ENCODE measurements at regions not wholly inside any gene's neighbourhood (a gene's known extent, or its start where the extent isn't known, plus 50 kb on each side); places are given as distances from the start of the nearest gene placed in this dataset.

GRCh38 chr2:67652679-67653078, 255.5 kb downstream of the ETAA1 start:
- no peak for DNase-seq (ENCODE audit: low read depth in 4 of 4, low spot score in 1 of 4)

GRCh38 chr2:67656875-67657274, 259.7 kb downstream of the ETAA1 start:
- DNase-seq (ENCODE audit: low read depth in 4 of 4, low spot score in 1 of 4): no peak

GRCh38 chr2:67658820-67659219, 261.7 kb downstream of the ETAA1 start:
- no peak for DNase-seq (ENCODE audit: low read depth in 4 of 4, low spot score in 1 of 4)

DNA sequence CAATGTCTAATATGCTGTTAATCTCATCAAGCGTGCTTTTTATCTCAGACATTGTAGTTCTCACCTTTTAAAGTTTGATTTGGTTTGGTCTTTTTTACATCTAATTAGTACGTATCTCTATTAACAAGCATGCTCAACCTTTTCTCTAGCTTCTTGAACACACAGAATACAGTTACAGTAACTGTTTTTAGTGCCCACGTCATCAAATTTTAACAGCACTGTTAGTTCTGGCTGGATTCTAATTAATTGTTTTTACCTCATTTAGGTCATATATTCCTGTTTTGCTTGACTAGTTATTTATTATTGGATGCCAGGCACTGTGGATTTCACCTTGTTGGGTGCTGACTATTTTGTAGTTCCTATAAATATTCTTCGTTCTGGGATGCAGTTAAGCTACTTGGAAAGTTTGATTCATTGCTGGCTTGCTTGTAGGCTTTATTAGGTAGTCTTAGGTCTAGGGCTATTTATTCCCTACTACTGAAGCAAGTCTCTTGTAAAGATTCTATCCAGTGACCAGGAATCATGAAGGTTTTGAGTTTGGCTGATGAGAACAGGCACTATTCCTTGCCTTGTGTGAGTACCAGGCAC, 263.0 kb downstream of the ETAA1 start:
- no peak for DNase-seq (ENCODE audit: low read depth in 4 of 4, low spot score in 1 of 4)

GRCh38 chr2:67660871-67661270, 263.7 kb downstream of the ETAA1 start:
- no peak for DNase-seq (ENCODE audit: low read depth in 4 of 4, low spot score in 1 of 4)

- DNase-seq (ENCODE audit: low read depth in 4 of 4, low spot score in 1 of 4): no peak
Observed at GRCh38 chr2:67662222-67662621, 265.1 kb downstream of the ETAA1 start.

- DNase-seq (ENCODE audit: low read depth in 4 of 4, low spot score in 1 of 4): no peak
Observed at GRCh38 chr2:67663776-67664175, 266.6 kb downstream of the ETAA1 start.

DNA sequence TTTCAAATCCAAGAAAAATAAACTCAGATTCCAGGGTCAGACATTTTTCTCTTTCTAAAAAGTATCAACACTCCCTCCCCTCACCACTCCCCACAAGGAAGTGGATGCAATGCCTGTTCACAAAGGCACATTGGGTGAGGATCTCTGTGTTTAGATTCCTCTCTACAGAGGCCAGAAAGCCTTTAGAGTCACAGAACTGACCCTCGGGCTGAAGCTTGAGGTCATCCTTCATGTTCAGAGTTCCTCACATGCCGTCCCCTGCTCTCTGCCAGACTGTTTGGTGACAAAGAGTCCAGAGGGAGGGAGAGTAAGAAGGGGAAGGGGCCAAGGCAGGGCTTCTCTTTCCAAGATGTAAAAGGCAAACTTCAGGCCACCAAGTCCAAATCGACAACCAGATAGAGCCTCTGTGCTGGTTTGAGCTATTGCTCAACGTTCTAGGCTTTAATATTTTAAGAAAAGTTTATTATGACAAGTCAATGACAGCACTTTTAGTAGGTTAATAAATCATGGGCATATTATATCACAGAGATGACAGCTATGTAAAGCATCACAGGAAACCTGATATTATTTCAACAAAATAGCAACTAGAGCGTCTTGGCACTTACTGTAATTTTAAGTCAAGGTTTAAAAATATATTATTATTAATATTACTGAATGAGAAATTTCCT, 269.4 kb downstream of the ETAA1 start:
- DNase-seq (ENCODE audit: low read depth in 4 of 4, low spot score in 1 of 4): no peak

DNA sequence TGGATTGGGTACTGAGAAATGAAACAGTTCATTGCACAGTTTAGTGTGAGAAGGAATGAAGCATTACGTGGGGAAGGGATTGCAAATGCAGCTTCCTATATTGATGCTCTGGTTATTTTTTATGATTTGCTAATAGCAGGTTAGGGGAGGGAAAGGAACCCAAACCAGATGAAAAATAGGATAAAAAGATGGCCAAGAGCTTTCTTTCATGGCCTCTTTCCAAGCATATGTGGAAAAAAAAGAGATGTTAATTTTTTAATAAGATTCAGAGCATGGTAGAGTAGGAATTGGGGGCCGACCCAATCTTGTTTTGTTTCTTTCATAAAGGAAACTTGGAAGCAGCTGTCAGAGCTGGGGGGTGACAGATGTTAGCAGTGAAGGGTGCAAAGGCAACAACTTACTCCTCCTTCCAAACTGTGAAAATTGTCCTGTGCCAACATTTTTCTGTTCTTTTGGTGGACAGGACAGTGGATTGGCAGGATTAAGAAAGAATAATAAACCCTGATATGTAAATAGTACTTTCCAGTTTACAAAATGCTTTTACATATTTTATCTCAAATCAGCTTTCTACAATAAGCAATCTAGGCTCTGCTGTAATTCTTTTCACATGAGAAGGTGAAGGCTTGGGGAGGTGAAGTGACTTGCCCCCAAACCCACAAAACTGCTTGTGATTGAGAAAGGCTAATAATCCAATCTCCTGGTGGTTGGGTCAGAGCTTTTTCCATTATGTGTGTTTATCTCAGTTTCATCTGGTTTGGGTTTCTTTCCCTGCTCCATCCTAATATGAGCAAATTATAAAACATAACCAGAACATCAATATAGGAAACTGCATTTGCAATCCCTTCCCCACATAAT, 270.1 kb downstream of the ETAA1 start:
- no peak for DNase-seq (ENCODE audit: low read depth in 4 of 4, low spot score in 1 of 4)

DNA sequence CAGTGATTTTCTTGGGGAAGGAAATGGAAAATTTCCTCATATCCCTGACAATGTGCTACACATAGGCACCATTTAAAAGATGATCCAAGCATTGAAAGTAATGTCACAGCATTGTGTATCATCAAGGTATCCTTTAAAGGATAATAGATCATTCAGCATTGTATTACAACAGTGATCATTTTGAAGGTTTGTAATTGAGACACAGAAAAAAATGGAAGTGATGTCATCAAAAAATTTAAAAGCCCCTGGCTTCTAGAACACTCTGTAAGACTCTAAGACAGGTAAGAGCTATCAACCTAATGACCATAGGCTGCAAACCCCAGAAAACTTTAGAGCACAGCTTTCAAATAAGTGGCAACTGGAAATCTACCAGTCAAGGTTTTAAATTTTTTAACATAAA, 271.4 kb downstream of the ETAA1 start:
- DNase-seq (ENCODE audit: low read depth in 4 of 4, low spot score in 1 of 4): no peak

- no peak for DNase-seq (ENCODE audit: low read depth in 4 of 4, low spot score in 1 of 4)
Observed at GRCh38 chr2:67669168-67669567, 272.0 kb downstream of the ETAA1 start.

GRCh38 chr2:67669766-67670165, 272.6 kb downstream of the ETAA1 start:
- no peak for DNase-seq (ENCODE audit: low read depth in 4 of 4, low spot score in 1 of 4)

- DNase-seq (ENCODE audit: low read depth in 4 of 4, low spot score in 1 of 4): no peak
Observed at GRCh38 chr2:67670747-67671183, 273.6 kb downstream of the ETAA1 start.

GRCh38 chr2:67671464-67672450, 274.6 kb downstream of the ETAA1 start:
- DNase-seq (ENCODE audit: low read depth in 4 of 4, low spot score in 1 of 4): no peak

GRCh38 chr2:67674668-67675067, 277.5 kb downstream of the ETAA1 start:
- no peak for DNase-seq (ENCODE audit: low read depth in 4 of 4, low spot score in 1 of 4)

DNA sequence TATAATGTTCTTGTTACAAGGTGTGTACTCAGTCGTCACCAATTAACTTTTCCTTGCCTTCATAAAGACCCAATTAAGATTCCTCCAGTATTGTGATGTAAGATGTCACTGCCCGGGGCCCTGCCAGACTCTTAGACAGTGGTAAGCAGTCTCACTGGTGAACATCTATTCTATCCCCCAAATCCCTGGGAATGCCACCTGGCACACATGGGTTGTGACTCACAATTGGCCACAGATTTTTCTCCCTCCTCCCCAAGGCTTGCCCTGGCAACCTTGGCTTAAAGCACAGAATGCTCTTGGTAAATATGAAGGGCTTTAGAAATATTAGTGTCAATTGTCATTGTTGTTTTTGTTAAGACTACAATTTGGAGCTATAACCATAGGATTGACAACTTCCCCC, 287.9 kb downstream of the ETAA1 start:
- DNase-seq (ENCODE audit: low read depth in 4 of 4, low spot score in 1 of 4): no peak

GRCh38 chr2:67686254-67686653, 289.1 kb downstream of the ETAA1 start:
- DNase-seq (ENCODE audit: low read depth in 4 of 4, low spot score in 1 of 4): no peak

DNA sequence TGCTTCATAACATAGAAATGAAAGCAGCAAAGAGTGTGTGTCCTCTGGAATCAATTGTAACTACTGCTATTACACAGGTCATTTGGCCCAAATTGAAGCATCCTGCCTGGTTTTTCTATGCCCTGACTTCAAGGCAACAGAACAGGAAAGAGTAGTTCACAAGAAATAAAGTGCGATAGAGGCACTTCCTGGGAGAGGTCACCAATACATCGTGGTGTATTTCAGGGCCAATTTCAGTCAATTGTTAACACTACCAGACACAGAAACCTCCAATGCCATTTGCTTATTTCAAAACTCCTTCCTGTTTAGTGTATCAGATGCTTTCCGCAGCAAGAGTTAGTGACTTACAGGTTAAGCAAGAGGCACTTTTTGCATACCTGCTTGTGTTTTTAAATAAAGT, 292.1 kb downstream of the ETAA1 start:
- DNase-seq (ENCODE audit: low read depth in 4 of 4, low spot score in 1 of 4): no peak

DNA sequence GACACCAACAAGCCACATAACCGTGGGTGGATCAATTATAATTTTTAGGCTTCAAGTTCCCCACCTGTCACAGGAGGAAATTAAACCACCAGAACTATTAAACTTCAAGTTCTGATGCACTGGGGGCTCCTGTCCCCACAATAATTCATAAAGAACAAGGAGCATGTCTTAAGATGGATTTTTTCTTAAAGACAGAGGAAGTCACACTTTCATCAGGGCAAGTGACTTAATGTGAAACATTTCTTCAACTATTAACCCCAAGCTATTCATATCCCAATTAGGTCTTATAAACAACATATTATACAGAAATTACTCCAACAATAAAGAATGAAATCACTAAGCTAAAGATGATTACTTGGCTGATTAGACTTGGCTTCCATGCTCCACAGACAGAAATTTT, 292.5 kb downstream of the ETAA1 start:
- DNase-seq (ENCODE audit: low read depth in 4 of 4, low spot score in 1 of 4): no peak

DNA sequence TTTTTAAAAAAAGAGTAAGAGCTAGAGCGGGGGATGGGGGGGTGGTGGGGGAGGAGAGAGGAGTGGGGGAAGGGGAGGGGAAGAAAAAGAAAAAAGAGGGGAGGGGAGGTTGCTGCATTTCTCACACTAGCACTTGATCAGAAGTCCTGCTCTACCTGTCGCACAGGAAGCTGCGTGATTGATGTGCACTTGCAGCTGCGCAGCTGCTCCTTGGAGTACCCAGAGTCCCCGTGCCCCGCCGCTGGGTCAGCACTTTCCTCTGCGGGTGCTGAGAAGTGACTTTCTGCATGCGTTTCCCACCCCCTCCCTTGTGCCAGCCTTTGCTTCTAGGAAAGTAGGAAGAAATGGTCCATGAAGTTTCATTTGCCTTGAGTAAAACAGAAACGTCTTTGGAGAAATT, 297.3 kb downstream of the ETAA1 start:
- DNase-seq (ENCODE audit: low read depth in 4 of 4, low spot score in 1 of 4): no peak

- no peak for DNase-seq (ENCODE audit: low read depth in 4 of 4, low spot score in 1 of 4)
Observed at GRCh38 chr2:67701011-67701410, 303.9 kb downstream of the ETAA1 start.
